Activated CD4-positive, alpha-beta T cell treated with anti-CD3 and anti-CD28 coated beads, Interleukin-10, Interleukin-2, amounts not matched to agents 100 ng/mL and 50 ng/mL, durations not matched to agents 16 hours and 8 hours (primary cell): ENCODE measurements at regions not wholly inside any gene's neighbourhood (a gene's known extent, or its start where the extent isn't known, plus 50 kb on each side); places are given as distances from the start of the nearest gene placed in this dataset.

Source experiments
- DNase-seq: peaks from one replicate; pipeline ENCODE4 v3.0.0-alpha.2; 2020

DNA sequence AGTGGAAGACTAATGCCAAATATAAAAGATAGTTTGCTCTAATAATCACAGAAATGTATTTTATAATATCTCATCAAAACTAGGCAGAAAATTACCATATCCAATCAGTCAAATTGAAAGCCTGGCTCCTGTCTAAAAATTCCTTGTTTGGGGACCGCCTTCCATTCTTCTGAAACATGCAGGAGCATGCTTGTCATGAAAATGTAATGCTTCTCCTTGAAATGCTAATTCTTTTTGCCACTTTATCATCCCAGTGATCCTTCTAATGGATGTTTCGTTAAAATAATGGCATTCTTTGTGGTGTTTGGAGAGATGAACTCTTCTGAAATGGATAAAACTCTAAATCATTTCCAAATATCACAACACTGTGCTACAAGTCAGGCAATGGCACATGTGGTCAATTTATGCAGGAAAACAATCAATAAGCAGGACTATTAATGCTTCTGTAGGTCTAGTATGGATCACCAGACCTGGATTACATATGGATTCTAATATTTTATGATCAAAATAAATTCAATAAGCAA, 1039.1 kb upstream of the NXPH2 start:
- no peak for DNase-seq

DNA sequence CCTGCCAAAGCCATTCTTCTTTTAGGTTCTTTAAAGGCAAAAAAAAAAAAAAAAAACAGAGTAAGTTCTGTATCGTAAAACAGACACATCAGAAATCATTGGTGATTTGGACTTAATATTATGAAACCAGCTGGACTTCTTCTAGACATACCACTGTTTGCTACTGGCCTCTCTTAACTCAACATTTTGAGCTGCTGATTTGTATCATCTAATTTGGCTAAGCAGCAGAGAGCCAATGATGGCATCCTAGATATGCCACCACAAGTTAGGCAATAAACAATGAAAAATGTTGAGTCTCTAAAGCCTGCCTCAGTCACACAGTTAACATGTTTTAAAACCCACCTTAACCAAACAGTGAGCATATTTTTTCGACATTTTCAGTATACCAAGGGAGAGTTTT, 1034.3 kb upstream of the NXPH2 start:
- no peak for DNase-seq

DNA sequence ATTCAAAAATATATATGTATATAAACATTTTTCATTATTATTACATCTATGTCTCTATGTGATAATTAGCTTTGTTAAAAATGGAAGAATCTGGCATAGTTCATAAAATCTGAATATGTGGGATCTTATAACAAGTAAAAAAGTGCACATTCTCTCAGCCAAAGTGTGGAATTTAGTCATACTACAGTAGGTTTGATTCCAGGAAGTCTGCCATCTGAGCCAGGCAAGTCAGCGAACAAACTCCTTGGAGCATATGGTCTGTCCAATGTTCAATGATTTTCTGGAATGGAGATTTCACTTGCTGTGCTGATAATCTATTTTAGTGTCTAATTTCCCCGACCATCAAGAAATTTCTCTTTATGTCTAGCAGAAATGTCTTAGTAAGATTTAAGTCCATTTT, 1033.2 kb upstream of the NXPH2 start:
- DNase-seq = no peak

DNA sequence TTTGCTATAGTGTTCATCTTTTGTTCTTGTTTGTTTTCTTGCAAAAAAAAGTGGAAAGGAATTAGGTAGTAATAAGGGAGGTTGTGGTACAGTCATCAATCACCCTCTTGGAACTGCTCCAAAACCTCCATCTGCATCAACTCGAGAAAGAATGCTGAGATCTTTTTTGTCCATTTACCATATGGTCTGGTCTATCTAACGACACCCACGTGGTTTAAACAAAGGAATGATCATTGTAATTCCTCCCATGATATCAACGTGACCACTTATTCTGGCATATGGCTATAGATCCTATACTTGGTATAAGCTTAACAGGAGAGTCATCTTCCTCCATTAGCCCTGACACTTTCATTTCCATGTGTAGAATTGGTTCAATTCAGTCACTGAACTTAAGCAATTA, 1025.3 kb upstream of the NXPH2 start:
- DNase-seq = no peak

DNA sequence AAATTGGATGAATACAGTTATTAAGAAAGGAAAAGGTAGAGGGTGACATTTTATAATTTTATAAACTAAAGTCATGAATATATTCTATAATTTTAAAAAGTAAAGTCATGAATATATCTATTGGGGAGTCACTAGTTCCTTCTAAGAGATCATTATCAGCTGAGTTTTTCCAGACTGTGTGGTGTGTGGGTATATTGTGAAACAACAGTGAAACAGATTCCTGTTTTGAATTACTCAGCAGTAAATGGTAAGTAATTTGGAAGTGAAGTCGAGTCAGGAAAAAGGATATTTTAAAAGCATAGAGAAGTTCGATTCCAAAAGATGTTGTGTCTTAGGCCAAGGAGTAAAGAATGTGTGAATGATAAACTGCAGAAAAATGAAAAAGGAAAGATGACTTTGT, 1018.2 kb upstream of the NXPH2 start:
- DNase-seq = no peak

DNA sequence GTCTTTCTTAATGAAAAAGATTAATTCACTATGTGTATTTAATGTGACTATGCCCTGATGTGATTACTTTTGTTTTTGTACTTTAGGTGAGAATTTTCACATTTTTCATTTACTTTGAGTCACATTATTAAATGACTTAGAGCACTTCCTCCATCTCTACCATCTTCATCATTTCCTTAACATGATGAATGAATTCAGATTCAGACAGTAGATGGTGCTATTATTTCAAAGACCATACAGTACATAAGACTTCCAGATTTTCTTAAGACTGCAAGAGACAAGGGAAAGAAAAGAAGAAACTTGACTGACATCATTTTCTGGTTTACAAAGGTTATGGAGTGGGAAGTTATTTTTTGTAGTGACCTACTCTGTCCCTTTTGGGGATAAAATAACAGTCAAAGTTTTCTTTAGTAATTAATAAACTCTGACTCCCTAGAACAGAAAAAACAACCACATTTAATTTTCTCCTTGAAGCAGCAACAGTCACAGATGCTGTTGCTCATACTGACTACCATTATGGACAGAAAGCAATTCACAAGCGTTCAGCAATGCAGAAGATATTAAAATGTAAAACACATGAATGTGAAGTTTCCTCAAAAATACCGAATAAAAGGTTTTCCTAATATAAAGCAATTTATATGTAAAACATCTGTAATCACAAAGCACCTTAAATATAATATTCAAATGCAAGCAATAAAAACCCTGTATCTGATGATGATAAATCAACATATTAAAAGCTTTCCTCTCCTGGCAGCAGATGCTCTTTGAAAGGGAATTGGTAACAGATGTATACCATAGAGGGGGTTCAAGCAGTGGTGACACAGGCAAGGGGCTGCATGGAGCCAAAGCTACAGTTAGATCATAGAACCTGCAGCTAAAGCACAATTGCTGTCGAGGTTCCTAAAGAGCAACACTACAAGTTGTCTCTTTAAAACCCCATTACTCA, 1010.9 kb upstream of the NXPH2 start:
- DNase-seq = no peak

DNA sequence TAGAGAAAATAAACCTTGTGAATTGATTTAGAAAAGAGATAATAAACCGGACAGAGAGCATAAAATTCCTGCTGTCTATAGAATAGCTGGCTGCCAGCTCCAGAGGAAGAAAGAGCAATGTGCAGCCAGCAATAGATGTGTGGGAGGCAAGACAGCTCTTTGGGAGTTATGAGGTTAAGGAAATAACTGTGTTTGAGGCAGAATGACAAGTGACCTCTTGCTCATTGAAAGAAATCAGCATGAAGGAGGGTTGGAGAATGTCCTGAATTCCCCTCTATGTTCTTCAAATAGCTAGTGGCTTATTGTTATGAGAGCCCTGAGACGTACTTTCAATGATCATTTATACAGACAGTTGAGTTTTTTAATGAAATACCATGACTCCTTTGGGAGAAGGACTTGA, 1009.9 kb upstream of the NXPH2 start:
- no peak for DNase-seq

DNA sequence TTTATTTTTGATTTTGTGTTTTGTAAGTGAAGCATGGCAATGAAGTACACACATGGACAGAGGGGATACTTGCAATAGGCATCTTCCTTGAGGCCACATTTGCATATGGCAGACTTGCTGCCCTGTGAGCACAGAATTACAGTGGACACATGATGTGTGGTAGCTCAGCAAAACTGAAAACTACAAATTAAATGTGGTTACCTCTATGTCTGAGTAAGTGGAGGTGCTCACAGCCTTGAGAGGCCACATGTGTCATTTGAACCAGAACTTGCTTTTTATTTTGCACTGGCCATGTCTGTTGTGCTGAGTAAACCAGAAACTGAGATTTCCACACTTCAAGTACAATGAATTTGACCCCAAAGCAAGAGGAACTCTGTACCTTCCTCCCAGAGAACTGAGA, 998.5 kb upstream of the NXPH2 start:
- no peak for DNase-seq

DNA sequence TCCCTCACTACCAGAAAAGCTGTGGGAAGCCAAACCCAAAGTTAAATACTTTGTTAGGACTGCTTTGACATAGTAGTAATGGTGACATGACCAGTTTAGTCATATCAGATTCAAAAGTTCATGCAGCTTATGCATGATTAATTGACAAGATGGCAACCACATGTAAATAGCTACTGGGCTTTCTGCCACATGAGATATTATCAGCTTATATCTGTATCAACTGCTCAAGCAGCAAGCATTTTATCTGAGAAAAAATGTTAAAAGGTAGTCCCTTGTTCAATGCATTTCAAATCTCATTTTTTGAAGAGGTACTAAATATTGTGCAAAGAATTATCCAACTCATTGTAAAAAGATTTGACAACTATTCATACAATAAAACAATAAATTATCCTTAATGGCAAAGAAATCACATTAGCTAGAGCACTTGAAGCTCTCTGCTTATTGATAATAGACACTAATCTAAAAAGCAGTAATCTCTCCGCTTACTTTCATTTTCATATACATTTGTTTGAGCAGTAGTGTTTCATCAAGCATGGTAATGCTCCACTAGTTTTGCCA, 993.6 kb upstream of the NXPH2 start:
- no peak for DNase-seq

DNA sequence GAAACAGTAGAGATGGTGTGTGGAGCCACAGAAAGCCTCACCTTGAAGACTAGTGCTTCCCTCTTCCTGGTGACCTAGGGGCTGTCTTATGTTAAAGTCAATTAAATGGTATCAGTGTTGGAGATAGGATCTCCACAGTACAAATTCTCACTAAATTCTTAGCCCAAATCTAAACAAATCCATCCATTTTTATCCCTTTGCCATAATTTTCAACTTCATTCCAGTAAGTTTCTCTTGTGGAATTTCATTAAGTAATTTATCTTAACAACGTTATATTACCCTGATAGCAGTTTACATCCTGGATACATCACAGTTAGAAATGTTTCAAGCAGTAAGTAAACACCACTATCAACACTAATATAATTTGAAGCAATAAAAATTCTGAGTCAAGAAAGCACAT, 989.4 kb upstream of the NXPH2 start:
- no peak for DNase-seq

DNA sequence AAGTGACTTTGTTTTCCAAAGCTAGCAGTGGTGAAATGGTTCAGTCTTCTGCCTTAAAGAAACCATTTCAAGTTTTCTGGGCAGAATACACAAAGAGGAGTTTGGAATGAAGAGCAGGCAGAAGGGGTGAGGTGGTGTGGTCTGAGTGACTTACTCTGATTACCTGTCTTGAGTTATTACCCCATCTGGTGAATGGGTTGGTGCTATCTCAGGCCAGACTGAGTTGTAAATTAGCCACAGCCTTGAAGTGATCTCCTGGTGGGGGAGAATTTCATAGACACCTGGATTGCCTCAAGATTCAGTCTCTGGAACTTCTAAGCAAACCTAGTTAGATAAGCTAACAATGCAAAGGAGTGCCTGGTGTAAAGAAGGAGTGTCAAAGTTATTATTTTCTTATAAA, 983.5 kb upstream of the NXPH2 start:
- DNase-seq = no peak

DNA sequence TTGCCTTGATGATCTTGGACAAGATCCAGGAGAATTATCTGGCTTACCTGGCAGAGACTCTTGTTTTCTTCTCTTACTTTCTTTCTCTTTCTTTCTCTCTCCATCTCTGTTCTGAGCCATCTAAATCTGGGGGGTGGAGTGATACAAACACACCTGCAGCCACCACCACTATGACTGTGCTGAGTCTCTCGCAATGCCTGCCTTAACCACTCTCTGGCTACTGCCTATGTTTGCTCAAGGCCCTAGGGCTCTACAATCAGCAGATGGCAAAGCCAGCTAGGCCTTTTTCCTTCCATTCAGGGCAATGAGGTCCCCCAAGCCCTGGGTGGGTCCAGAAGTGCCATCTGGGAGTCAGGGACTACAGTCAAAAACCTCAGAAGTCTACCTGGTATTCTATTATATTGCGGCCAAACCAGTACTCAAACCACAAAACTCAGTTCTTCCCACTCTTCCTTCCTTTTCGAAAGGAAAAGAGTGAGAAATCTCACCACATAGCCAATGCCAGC, 978.9 kb upstream of the NXPH2 start:
- DNase-seq = no peak

DNA sequence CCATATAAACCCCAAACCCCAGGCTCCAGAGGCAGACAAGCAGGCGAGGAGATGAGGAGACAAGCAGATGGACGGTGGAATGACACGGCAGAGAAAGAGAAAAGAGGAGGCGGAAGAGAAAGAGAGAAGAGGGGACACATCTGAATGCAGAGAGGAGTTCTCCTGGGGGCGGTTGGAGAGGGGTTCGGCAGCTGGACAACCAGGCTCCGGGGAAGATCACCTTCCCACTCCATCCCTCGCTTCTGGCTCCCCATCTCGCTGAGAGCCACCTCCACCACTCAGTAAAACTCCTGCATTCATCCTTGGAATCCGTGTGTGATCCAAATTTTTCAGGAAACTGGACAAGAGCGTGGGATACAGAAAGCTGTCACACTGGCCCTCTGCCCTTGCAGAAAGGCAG, 966.7 kb upstream of the NXPH2 start:
- no peak for DNase-seq

DNA sequence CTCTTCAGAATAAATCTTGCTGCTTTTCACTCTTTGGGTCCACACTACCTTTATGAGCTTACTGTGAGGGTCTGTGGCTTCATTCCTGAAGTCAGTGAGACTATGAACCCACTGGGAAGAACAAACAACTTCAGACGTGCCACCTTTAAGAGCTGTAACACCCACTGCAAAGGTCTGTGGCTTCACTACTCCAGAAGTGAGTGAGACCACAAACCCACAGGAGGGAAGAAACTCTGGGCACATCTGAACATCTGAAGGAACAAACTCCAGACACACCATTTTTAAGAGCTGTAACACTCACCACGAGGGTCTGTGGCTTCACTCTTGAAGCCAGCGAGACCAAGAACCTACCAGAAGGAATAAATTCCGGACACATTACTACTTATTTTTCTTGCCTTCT, 964.1 kb upstream of the NXPH2 start:
- no peak for DNase-seq

DNA sequence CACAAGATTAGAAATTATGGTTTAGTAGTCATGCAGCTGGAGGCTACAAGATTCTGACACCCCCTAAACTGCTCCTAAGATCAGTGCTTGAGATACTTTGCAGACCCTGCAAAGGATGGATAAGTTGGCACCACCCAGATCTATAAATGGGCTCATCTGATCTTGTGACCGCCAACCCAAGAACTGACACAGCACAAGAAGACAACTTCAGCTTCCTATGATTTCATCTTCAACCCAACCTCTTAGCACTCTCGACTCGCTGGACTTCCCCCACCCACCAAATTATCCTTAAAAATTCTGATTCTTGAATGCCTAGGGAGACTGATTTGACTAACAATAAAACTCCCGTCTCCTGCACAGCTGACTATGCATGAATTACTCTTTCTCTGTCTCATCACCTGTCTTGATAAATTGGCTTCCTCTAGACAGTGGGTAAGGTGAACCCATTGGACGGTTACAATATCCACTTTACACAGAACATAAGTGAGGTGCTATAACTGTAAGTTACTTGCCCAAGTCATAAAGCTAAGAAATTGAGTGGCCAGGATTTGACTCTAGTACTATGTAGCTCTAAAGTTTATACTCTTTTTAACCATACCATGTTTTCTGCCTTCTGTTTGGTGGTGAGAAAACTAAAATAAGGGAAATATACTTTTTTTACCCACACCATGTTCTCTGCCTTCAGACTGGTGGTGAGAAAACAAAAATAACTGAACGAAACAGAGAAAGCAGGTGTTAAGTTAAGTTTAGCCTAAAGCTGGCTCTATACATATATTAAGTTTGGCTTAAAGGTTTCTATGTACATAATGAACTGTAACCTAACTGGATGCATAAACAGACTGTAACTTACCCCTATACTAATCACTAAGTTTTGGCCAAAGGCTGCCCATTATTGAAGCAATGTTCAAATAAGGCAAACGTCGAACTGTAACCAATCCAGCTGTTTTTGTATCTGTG, 962.3 kb upstream of the NXPH2 start:
- no peak for DNase-seq

DNA sequence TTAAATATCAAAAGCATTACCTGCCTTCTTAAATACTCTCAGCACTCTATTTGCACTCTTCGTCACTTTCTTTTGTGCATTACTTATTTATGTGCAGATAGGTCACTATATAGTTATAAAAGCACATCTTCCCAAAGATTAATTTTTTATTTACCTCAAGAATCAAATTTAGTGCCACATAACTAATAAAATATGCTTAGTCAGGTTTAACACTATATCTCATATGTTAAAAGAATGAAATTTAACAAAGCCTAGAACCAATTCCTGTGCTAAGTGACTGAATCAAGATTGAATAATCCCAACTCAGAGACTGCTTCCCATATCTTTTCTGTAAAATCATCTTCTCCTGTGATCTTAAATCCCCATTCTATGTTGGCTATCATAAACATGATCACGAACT, 957.5 kb upstream of the NXPH2 start:
- DNase-seq = no peak

DNA sequence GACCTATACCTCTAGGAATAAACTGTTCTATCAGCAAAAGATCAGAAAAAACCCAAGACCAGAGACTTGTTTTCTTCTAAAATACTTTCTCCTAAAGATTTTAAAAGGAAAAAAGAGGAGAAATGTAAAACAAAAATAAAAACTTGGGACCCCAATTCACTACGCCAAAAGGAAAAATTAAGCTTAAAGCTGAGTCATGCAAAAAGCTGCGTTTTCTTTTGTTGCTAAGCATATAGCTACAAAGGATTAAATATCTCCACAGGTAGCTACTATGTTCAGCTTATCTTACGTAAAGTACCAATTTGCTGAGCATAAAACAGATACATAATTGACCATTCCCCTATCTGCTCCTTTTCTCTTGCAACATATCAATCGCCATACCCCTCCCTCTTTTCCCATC, 950.0 kb upstream of the NXPH2 start:
- DNase-seq = no peak

DNA sequence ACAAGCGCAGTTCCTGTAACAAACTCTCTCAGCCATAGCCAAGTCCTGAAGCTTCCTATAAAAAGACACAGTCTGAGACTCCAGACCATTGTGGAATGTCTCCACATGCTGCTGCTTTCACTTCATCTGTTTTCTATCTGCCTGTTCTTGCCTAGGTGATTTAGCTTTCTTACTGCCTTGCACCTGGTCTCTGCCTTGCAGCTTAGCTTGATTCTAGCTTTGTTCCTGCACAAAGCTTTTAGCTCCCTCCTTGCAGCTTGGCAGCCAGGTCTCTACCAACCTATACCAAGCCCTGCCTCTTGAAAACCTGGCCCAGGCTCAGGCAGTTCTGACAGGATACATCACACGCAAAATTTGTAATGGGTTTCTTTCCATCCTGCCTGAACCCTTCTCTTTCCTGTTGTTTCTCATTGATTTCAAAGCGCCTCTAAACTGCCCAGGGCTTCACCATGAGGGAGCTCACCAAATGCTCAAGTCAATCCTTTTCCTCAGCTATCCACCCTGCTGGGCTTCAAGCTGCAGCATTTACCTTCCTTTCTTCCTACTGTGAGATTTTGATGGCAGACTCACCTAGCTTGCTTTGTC, 941.3 kb upstream of the NXPH2 start:
- DNase-seq = no peak

DNA sequence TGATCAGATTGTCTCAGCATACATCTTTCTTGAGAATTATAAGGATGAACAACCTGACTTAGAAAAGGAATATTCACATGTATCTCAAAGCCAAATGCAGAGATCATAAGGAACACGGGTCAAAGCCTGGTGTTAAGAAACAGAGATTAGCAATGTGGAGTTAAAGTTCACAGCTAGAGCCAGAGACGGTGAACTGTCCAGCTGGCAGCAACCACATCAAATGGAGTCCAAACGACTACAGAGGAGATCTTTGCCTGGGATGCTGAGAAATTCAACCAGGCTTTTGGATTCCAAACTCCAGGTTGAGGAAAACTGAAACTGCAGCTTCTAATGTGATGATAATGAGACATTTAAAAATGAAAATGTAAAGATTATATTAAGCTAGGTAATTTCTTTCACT, 939.9 kb upstream of the NXPH2 start:
- no peak for DNase-seq

DNA sequence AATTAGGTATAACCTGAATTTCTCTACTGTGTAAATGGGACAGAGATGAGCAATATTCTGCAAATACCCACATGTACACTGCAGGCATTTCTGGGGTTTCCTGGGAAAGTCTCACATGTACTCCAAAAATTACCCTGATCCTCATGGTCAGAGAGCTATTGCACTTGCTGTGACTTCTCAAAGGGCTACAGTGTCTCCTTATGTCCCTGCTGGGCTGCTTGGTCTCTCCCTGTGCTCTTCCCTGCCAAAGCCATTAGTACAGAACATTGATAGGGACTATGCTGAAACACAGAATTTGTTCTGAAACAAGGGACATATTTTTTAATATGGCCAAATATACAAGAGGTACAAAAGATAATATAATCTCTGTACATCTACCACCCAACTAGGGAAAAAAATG, 924.4 kb upstream of the NXPH2 start:
- no peak for DNase-seq

DNA sequence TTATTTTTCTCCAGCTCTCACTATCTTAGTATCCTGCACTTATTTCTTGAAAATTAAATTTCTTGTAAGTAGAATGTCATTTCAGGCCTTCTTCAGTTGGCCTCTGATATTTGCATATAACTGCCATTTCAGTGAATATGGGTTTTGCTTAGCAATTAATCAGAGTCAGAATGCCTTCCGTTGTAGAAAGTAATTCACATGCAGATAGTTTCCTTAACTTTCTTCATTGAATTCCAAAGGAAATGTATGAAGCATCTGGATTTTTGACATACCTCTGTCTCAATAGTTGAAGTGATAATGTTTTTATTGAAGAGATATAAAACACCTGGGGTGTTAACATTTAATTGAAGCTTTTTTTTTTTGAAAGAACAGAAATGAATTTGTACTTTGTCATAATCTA, 914.1 kb upstream of the NXPH2 start:
- DNase-seq = no peak

DNA sequence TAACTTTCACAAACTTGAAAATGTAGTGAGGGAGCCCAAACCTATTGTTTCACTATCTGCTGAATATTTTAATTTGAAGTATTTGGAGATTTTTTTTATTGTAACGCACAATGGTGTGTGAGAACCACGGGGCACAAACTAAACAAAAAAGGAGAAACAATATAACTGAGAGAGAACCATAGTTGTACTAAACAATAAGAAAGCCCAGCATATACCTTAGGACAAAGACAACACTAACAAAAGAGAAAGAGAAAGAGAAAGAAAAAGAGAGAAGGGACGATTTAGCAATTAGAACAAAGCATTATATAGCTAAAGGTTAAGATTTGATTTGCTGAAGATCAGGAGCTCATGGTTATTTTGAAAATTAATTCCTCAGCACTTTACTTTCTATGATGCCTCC, 906.0 kb upstream of the NXPH2 start:
- no peak for DNase-seq
